Neural crest cell (in vitro differentiated cells): ENCODE measurements at regions not wholly inside any gene's neighbourhood (a gene's known extent, or its start where the extent isn't known, plus 50 kb on each side); places are given as distances from the start of the nearest gene placed in this dataset.

Experiments
- DNase-seq: peaks from one replicate; pipeline ENCODE4 v3.0.0; 2021; ENCODE audit warnings: low read depth, mixed read lengths, low spot score
- H3K27ac Mint-ChIP-seq: one replicate; pipeline ENCODE4 v1.8.0; 2021; ENCODE audit warnings: mild to moderate bottlenecking, mixed read lengths; ENCODE audit not compliant: unreplicated experiment
- H3K27me3 Mint-ChIP-seq: 2 replicates; pipeline ENCODE4 v1.8.0; 2021; ENCODE audit warnings: low read depth, mild to moderate bottlenecking, mixed read lengths
- H3K36me3 Mint-ChIP-seq: 2 replicates; pipeline ENCODE4 v1.8.0; 2021; ENCODE audit warnings: low read depth, mild to moderate bottlenecking, mixed read lengths
- H3K4me1 Mint-ChIP-seq: 2 replicates; pipeline ENCODE4 v1.8.0; 2021; ENCODE audit warnings: mixed read lengths
- H3K4me3 Mint-ChIP-seq: one replicate; pipeline ENCODE4 v1.8.0; 2021; ENCODE audit warnings: mild to moderate bottlenecking, mixed read lengths
- H3K9me3 Mint-ChIP-seq: 2 replicates; pipeline ENCODE4 v1.8.0; 2021; ENCODE audit warnings: mixed read lengths
- CTCF ChIP-seq: fragments of 200-600 bp; sonication (generic); conservative IDR thresholded peaks from 2 replicates; pipeline ENCODE4 v1.5.0; 2021; ENCODE audit warnings: antibody characterized with exemption, mild to moderate bottlenecking

DNA sequence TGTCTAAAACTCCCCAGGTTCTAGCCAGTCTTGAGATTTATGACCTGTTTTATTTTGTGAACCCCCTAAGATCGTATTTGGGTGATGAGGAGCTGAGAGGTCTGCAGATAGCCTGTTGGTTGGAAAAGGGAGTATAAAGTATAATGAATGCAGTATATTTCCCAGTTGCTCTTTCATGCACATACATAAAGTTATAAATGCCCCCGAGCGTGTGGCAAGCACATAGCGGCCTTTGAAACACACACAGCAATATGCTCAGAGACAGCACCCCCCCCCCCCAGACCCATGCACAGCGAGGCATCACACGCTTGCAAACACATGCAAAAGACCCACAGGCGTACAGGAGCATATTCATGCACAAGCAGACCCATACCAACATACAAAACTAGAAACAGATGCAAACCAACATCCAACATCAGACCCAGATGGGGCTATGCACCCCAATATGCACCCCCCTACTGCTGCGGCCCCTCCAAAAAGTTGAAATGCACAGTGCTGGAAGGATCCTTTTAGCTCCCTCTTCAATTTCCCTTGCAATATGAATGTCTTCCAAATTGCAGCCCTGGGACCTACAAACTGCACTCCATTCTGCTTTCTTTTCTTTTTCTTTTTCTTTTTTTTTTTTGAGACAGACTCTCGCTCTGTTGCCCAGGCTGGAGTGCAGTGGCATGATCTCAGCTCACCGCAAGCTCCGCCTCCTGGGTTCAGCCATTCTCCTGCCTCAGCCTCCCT, 82.2 kb upstream of the TBX3 start:
- no peaks in the 10 kb centered on the region for H3K36me3 Mint-ChIP-seq
- H3K27me3 Mint-ChIP-seq, result no peaks in the 10 kb centered on the region
- H3K9me3 Mint-ChIP-seq, result no peaks in the 10 kb centered on the region
- TF ChIP-seq CTCF, result no peak
- no peak overlapping the region for H3K27ac Mint-ChIP-seq
- H3K4me3 Mint-ChIP-seq, result no peak overlapping the region
- DNase-seq, result no peak
- peaks cover 47% of the 10 kb centered on the region for H3K4me1 Mint-ChIP-seq

- no peak for TF ChIP-seq CTCF
- H3K9me3 Mint-ChIP-seq, result no peaks in the 10 kb centered on the region
- no peaks in the 10 kb centered on the region for H3K36me3 Mint-ChIP-seq
- no peak overlapping the region for H3K27ac Mint-ChIP-seq
- peak; percentile 9 for DNase-seq
- H3K4me3 Mint-ChIP-seq, result peak overlapping the region; percentile 27
- H3K4me1 Mint-ChIP-seq, result peaks cover 51% of the 10 kb centered on the region
- no peaks in the 10 kb centered on the region for H3K27me3 Mint-ChIP-seq
Measured at GRCh38 chr12:114764510-114764909, 80.5 kb upstream of the TBX3 start.

GRCh38 chr12:114762490-114763110, 78.6 kb upstream of the TBX3 start:
- H3K9me3 Mint-ChIP-seq, result no peaks in the 10 kb centered on the region
- H3K27ac Mint-ChIP-seq, result peak overlapping the region; percentile 48
- TF ChIP-seq CTCF, result no peak
- no peaks in the 10 kb centered on the region for H3K36me3 Mint-ChIP-seq
- peaks cover 39% of the 10 kb centered on the region for H3K4me1 Mint-ChIP-seq
- H3K4me3 Mint-ChIP-seq, result no peak overlapping the region
- no peaks in the 10 kb centered on the region for H3K27me3 Mint-ChIP-seq
- DNase-seq, result no peak

GRCh38 chr12:114760151-114760877, 76.3 kb upstream of the TBX3 start:
- no peaks in the 10 kb centered on the region for H3K27me3 Mint-ChIP-seq
- no peak for DNase-seq
- H3K4me1 Mint-ChIP-seq, result peaks cover 25% of the 10 kb centered on the region
- TF ChIP-seq CTCF, result no peak
- H3K9me3 Mint-ChIP-seq, result no peaks in the 10 kb centered on the region
- no peaks in the 10 kb centered on the region for H3K36me3 Mint-ChIP-seq
- H3K27ac Mint-ChIP-seq, result peak overlapping the region; percentile 59
- H3K4me3 Mint-ChIP-seq, result no peak overlapping the region

- no peak overlapping the region for H3K27ac Mint-ChIP-seq
- TF ChIP-seq CTCF, result no peak
- H3K36me3 Mint-ChIP-seq, result no peaks in the 10 kb centered on the region
- peaks cover 23% of the 10 kb centered on the region for H3K4me1 Mint-ChIP-seq
- no peaks in the 10 kb centered on the region for H3K27me3 Mint-ChIP-seq
- H3K4me3 Mint-ChIP-seq, result no peak overlapping the region
- no peak for DNase-seq
- H3K9me3 Mint-ChIP-seq, result no peaks in the 10 kb centered on the region
Measured at GRCh38 chr12:114759635-114760034, 75.7 kb upstream of the TBX3 start.
